ENCODE measurements at regions not wholly inside any gene's neighbourhood (a gene's known extent, or its start where the extent isn't known, plus 50 kb on each side); places are given as distances from the start of the nearest gene placed in this dataset.
"Not testable (repeated sequence)": the region's sequence is repeated elsewhere in the genome, so short reads cannot be mapped to it uniquely, and the experiment has no call there.

DNA sequence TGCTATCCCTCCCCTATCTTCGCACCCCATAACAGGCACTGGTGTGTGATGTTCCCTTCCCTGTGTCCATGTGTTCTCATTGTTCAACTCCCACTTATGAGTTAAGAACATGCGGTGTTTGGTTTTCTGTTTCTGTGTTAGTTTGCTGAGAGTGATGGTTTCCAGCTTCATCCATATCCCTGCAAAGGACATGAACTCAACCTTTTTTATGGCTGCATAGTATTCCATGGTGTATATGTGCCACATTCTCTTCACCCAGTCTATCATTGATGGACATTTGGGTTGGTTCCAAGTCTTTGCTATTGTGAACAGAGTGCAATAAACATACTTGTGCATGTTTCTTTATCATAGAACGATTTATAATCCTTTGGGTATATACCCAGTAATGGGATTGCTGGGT lies 84.7 kb upstream of the GATB start:
- not testable (repeated sequence) for DNase-seq

- no peak for DNase-seq
Observed at GRCh38 chr4:151842430-151843079, 81.7 kb upstream of the GATB start.

- no peak for DNase-seq
Observed at GRCh38 chr4:151841107-151841506, 80.3 kb upstream of the GATB start.

DNA sequence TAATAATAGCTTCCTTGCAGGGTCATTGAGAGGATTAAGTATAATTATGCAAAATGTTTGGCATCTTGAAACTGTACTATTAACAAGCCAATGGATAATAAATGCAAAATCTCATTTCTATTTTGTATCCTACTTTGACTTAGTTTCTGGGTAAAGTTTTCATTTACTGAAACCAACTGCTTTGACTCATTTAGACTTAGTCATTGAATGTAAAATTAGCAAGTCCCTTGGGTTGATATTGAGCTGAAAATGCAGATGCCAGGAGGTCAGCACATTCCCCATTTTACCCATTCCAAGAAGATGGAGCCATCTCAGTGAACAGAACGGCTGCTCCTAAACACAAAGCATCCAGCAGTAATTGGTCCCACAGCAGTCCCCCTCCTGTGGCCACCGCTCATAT lies 74.7 kb upstream of the GATB start:
- no peak for DNase-seq

GRCh38 chr4:151833174-151833573 lies 72.4 kb upstream of the GATB start:
- no peak for DNase-seq

DNA sequence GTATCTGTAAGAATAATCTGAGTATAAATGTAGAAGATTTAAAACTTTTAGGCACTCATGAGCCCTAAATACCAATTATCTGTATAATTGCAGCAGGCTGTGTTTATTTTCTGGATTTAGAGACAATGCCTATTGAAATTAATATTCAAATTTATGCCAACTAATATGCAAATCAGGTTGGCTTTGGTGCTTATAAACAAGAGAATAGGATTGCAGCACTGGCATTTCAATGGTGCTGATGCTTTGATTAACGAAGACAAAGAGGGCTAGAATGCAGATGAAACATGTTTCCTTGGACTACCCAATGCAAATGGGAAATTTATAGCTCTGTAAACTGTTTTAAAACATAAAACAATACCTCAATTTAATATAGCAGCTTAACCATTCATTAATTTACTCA lies 70.7 kb upstream of the GATB start:
- no peak for DNase-seq

DNA sequence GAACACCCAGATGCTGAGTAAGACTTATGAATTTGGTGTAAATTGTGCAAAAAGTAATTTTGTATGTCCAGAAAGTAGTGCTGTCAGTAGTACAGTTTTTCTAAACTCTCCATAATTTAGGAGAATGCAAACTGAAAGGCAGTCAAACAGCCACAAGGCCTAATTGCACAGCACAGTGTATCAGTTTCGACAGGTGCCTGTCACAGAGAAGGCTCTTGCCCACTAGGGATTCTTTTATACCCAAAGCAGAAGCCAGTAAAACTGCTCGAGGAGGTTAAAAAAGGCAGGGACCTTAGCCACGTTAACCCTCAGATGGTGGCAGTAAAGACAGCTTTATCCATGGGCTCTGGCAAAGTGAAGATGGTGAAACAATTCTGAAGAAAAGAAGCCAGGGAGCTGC lies 69.4 kb upstream of the GATB start:
- DNase-seq, result no peak

DNA sequence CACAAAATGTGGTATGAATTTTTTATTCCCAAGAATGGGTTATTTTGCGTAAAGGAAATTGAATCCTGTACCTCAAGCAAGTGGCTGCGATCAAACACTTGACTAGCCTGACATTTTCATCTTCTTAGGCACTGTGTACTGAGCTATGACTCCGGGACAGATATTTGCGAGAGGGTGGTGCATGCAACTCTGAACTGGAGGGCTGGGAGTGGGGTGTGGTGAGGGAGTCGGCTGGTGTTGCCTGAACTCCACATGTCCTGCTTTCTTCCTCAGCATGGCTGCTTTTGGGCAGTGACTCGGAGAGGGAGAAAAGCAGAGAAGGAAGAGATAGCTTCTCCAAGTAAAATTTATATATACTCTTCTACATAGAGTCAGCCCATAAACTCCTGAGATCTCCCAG lies 68.5 kb upstream of the GATB start:
- no peak for DNase-seq

GRCh38 chr4:151824656-151825055 lies 63.8 kb upstream of the GATB start:
- peak; percentile 30 for DNase-seq

DNA sequence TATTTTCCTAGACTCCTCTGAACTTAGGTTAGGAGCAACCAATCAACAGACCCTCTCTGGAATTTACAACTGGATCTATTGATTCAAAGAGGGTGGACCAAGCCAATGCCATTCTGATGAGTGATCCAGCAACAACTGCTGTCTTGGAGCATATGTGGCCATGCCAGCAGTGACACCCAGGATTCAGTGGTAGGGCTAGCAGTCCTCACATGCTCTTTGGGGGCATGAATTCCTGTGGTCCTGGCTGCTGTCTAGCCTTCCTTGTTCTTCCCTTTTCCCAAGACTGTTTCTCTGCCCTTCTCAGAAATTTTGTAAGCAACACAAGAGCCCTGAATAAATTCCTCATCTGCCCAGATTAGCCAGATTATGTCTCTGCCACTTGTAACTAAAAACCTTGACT lies 61.5 kb upstream of the GATB start:
- DNase-seq, result no peak

- DNase-seq, result no peak
Observed at GRCh38 chr4:151820004-151820403, 59.2 kb upstream of the GATB start.

- DNase-seq, result no peak
Observed at GRCh38 chr4:151811403-151811802, 50.6 kb upstream of the GATB start.

Measured in right kidney (tissue), 1 donor.